Right lobe of liver (tissue), 6 donors: ENCODE measurements at regions not wholly inside any gene's neighbourhood (a gene's known extent, or its start where the extent isn't known, plus 50 kb on each side); places are given as distances from the start of the nearest gene placed in this dataset.

Experiments used
- ATAC-seq, 4 donors: fragments of 200-7000 bp; cut with Tn5 transposase; one replicate each; pipeline ENCODE4 v1.9.1; 2020; ENCODE audit warnings: mild to moderate bottlenecking in 4 of 4, moderate library complexity in 4 of 4
- DNase-seq, 3 donors: peaks; one replicate each; pipeline ENCODE4 v3.0.0-alpha.2; 2020
- H3K27ac ChIP-seq, 3 donors: fragments of 200-600 bp; one replicate each; pipeline ENCODE4 v1.8.0; 2022
- H3K27me3 ChIP-seq, 2 donors: fragments of 200-600 bp; one replicate each; pipeline ENCODE4 v1.8.0; 2022
- H3K36me3 ChIP-seq, 4 donors: fragments of 200-600 bp; sonication (generic) in 1 of 4; one replicate each; pipeline versions ENCODE4 v1.5.1 to v1.8.0; 2017 to 2022; ENCODE audit warnings: control low read depth in 1 of 4
- H3K4me1 ChIP-seq, 4 donors: fragments of 200-600 bp; sonication (generic) in 1 of 4; one replicate each; pipeline versions ENCODE4 v1.5.1 to v1.8.0; 2017 to 2022; ENCODE audit warnings: control low read depth in 1 of 4
- H3K4me3 ChIP-seq, 3 donors: fragments of 200-600 bp; one replicate each; pipeline ENCODE4 v1.8.0; 2022
- H3K9me3 ChIP-seq, 4 donors: fragments of 200-600 bp; sonication (generic) in 1 of 4; one replicate each; pipeline versions ENCODE4 v1.5.1 to v1.8.0; 2017 to 2022; ENCODE audit warnings: control low read depth in 1 of 4
- CTCF ChIP-seq, 4 donors: fragments of 200-600 bp in 3 of 4; fragments of 450-650 bp in 1 of 4; IDR thresholded peaks; one replicate each; pipeline versions ENCODE4 v1.5.1 to v1.8.0; 2016 to 2022; ENCODE audit warnings: antibody characterized with exemption in 4 of 4, mild to moderate bottlenecking in 2 of 4
- POLR2A ChIP-seq: fragments of 450-650 bp; IDR thresholded peaks from one replicate; pipeline ENCODE4 v1.6.1; 2017; ENCODE audit warnings: antibody characterized with exemption, mild to moderate bottlenecking
- WGBS: methylation state at CpG from one replicate; pipeline ENCODE4 v1.1.6; 2018; ENCODE audit warnings: low coverage, low lambda C conversion rate; ENCODE audit not compliant: insufficient coverage; ENCODE audit errors: missing lambda C conversion rate; 5-methylcytosine and 5-hydroxymethylcytosine counted together
- intact Hi-C, 2 donors: fragments of 100-400 bp; cut with DNase I; formaldehyde crosslinking; loops; one replicate each; pipeline versions ENCODE4 v1.11.2 to v1.14.1; 2022
- donor health status: DM: no; HTN: yes; CAD: no.
- donor health status: DM: no; HTN: no; CAD: no.
- donor health status: DM: no; HTN: no; CAD: no.
- donor health status: DM: no; HTN: yes; CAD: no.
- donor health status: DM: no; HTN: yes; CAD: no.

- TF ChIP-seq CTCF (IDR thresholded peaks at IDR 0.05) (no peak), POLR2A (no peak)
- 35% methylated on average over 10 of the region's 10 CpGs for WGBS
- no peak for ATAC-seq
Observed at GRCh38 chr18:78221496-78221895, 758.1 kb upstream of the SALL3 start.

GRCh38 chr18:78228974-78229373 is 750.6 kb upstream of the SALL3 start:
- intact Hi-C loops = no loop called here
- Histone ChIP-seq H3K36me3 (no peaks in the 10 kb centered on the region), H3K4me1 (no peaks in the 10 kb centered on the region), H3K4me3 (no peak overlapping the region), H3K9me3 (no peaks in the 10 kb centered on the region), H3K27me3 (no peaks in the 10 kb centered on the region), H3K27ac (no peak overlapping the region)
- DNase-seq (no peak), ATAC-seq (peak in 1 of 4 donors; percentile 16)
- WGBS = 64% methylated on average over 14 of the region's 19 CpGs
- TF ChIP-seq CTCF (IDR thresholded peaks at IDR 0.05) (no peak), POLR2A (no peak)

More at GRCh38 chr18:78221496-78221895, 758.1 kb upstream of the SALL3 start:
- Histone ChIP-seq H3K4me1 (no peaks in the 10 kb centered on the region), H3K9me3 (no peaks in the 10 kb centered on the region), H3K27ac (no peak overlapping the region), H3K36me3 (no peaks in the 10 kb centered on the region), H3K4me3 (no peak overlapping the region), H3K27me3 (no peaks in the 10 kb centered on the region)
- intact Hi-C loops = no loop called here
- no peak for DNase-seq

GRCh38 chr18:78230911-78231310 is 748.7 kb upstream of the SALL3 start:
- Histone ChIP-seq H3K4me3 (no peak overlapping the region), H3K36me3 (no peaks in the 10 kb centered on the region), H3K27me3 (no peaks in the 10 kb centered on the region), H3K9me3 (no peaks in the 10 kb centered on the region), H3K27ac (no peak overlapping the region), H3K4me1 (no peaks in the 10 kb centered on the region)
- no peak for TF ChIP-seq CTCF (IDR thresholded peaks at IDR 0.05)
- no peak for TF ChIP-seq POLR2A
- WGBS = 28% methylated on average over 3 of the region's 4 CpGs
- ATAC-seq (no peak), DNase-seq (no peak)
- intact Hi-C loops = loop anchor here in 1 of 2 donors (10.0 kb wide), 2 partner anchors 56 to 176 kb away; no protein-coding TSS in a partner anchor

- 34% methylated on average over 11 of the region's 11 CpGs for WGBS
- intact Hi-C loops = loop anchor here in 1 of 2 donors (10.0 kb wide), 2 partner anchors 57 to 177 kb away; no protein-coding TSS in a partner anchor
- no peaks in the 10 kb centered on the region for H3K36me3 ChIP-seq
- ATAC-seq = peak in 1 of 4 donors; percentile 14
- H3K9me3 ChIP-seq = no peaks in the 10 kb centered on the region
- TF ChIP-seq CTCF (IDR thresholded peaks at IDR 0.05) = no peak
- no peak for TF ChIP-seq POLR2A
- H3K4me1 ChIP-seq = no peaks in the 10 kb centered on the region
- DNase-seq = no peak
- no peak overlapping the region for H3K4me3 ChIP-seq
- H3K27me3 ChIP-seq = no peaks in the 10 kb centered on the region
- no peak overlapping the region for H3K27ac ChIP-seq
Observed at GRCh38 chr18:78232196-78232595, 747.4 kb upstream of the SALL3 start.

- no peaks in the 10 kb centered on the region for H3K36me3 ChIP-seq
- no peaks in the 10 kb centered on the region for H3K4me1 ChIP-seq
- H3K4me3 ChIP-seq = no peak overlapping the region
- 85% methylated on average over 6 of the region's 12 CpGs for WGBS
- H3K27ac ChIP-seq = no peak overlapping the region
- no peak for DNase-seq
- no peaks in the 10 kb centered on the region for H3K27me3 ChIP-seq
- ATAC-seq = no peak
- intact Hi-C loops = loop anchor here in 1 of 2 donors (10.0 kb wide), 2 partner anchors 63 to 183 kb away; no protein-coding TSS in a partner anchor
- H3K9me3 ChIP-seq = no peaks in the 10 kb centered on the region
- no peak for TF ChIP-seq CTCF (IDR thresholded peaks at IDR 0.05)
- no peak for TF ChIP-seq POLR2A
Observed at GRCh38 chr18:78237864-78238263, 741.8 kb upstream of the SALL3 start.
